ENCODE measurements at regions not wholly inside any gene's neighbourhood (a gene's known extent, or its start where the extent isn't known, plus 50 kb on each side); places are given as distances from the start of the nearest gene placed in this dataset.

DNA sequence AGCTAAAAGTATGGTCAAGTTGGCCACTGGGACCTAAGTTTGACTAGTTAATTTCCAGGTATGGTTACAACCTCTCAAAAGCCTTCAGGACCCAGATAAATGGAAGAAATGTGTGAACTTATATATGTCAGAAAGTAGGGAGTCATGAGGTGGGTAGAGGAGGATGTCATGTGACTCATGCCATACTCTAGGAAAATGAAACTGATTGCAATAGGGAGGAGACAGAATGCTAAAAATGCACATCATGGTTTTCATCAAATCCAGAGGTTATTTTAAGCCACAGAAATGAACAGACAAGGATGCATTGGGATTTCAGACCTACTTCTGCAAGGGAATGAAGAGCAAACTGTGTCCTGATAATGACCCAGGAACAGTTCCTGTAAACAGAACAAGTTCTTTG is 310.0 kb downstream of the EDEM1 start (continued):
- TF ChIP-seq, protein P1, sequence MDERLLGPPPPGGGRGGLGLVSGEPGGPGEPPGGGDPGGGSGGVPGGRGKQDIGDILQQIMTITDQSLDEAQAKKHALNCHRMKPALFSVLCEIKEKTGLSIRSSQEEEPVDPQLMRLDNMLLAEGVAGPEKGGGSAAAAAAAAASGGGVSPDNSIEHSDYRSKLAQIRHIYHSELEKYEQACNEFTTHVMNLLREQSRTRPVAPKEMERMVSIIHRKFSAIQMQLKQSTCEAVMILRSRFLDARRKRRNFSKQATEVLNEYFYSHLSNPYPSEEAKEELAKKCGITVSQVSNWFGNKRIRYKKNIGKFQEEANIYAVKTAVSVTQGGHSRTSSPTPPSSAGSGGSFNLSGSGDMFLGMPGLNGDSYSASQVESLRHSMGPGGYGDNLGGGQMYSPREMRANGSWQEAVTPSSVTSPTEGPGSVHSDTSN (CRISPR knock-in tag; IDR thresholded peaks at IDR 0.05; ENCODE audit: low read depth), result no peak
- TF ChIP-seq, protein P1 (tag; conservative IDR thresholded peaks at IDR 0.05; ENCODE audit: low read depth), result 0 out of 2 replicates have a peak, but pooled peaks have one; percentile 24
- no peak for TF ChIP-seq MTA2 (IDR thresholded peaks at IDR 0.05; ENCODE audit: low read depth)
- TF ChIP-seq TOE1 (IDR thresholded peaks at IDR 0.05; ENCODE audit: borderline replicate concordance), result peak; percentile 89
- TF ChIP-seq TOE1 (CRISPR knock-in tag; IDR thresholded peaks at IDR 0.05; ENCODE audit: borderline replicate concordance, low read depth), result no peak
- peak; percentile 41 for TF ChIP-seq ETV1 (tag; conservative IDR thresholded peaks at IDR 0.05; ENCODE audit: low read depth)
- peak; percentile 80 for TF ChIP-seq RAD51 (IDR thresholded peaks at IDR 0.05; ENCODE audit: borderline replicate concordance, low read depth)
- TF ChIP-seq CBFB (CRISPR knock-in tag; IDR thresholded peaks at IDR 0.05), result no peak
- TF ChIP-seq RNF2 (IDR thresholded peaks at IDR 0.05), result no peak
- TF ChIP-seq RHOXF2B (CRISPR knock-in tag; conservative IDR thresholded peaks at IDR 0.05), result no peak
- TF ChIP-seq ZC3H4 (CRISPR knock-in tag; IDR thresholded peaks at IDR 0.05; ENCODE audit: borderline replicate concordance), result no peak
- peak; percentile 41; the same call in 1 of the 2 replicates for TF ChIP-seq EHMT2 (IDR thresholded peaks at IDR 0.05)
- TF ChIP-seq CBFA2T2 (conservative IDR thresholded peaks at IDR 0.05), result 0 out of 2 replicates have a peak, but pooled peaks have one; percentile 14
- TF ChIP-seq, protein P2, sequence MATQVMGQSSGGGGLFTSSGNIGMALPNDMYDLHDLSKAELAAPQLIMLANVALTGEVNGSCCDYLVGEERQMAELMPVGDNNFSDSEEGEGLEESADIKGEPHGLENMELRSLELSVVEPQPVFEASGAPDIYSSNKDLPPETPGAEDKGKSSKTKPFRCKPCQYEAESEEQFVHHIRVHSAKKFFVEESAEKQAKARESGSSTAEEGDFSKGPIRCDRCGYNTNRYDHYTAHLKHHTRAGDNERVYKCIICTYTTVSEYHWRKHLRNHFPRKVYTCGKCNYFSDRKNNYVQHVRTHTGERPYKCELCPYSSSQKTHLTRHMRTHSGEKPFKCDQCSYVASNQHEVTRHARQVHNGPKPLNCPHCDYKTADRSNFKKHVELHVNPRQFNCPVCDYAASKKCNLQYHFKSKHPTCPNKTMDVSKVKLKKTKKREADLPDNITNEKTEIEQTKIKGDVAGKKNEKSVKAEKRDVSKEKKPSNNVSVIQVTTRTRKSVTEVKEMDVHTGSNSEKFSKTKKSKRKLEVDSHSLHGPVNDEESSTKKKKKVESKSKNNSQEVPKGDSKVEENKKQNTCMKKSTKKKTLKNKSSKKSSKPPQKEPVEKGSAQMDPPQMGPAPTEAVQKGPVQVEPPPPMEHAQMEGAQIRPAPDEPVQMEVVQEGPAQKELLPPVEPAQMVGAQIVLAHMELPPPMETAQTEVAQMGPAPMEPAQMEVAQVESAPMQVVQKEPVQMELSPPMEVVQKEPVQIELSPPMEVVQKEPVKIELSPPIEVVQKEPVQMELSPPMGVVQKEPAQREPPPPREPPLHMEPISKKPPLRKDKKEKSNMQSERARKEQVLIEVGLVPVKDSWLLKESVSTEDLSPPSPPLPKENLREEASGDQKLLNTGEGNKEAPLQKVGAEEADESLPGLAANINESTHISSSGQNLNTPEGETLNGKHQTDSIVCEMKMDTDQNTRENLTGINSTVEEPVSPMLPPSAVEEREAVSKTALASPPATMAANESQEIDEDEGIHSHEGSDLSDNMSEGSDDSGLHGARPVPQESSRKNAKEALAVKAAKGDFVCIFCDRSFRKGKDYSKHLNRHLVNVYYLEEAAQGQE (IDR thresholded peaks at IDR 0.05; ENCODE audit: borderline replicate concordance), result no peak
- TF ChIP-seq, protein P2 (CRISPR knock-in tag; IDR thresholded peaks at IDR 0.05; ENCODE audit: low read depth), result no peak
- TF ChIP-seq L3MBTL2 (IDR thresholded peaks at IDR 0.05), result peak; percentile 49; the same call in 1 of the 2 replicates
- no peak for TF ChIP-seq ZNF347 (CRISPR knock-in tag; IDR thresholded peaks at IDR 0.05; ENCODE audit: low read depth)
- 0 out of 4 replicates have a peak, but pooled peaks of 1 of the 2 experiments have one; percentile 23 for TF ChIP-seq TEAD1 (CRISPR knock-in tag; IDR thresholded peaks at IDR 0.05)
- TF ChIP-seq, protein P3, sequence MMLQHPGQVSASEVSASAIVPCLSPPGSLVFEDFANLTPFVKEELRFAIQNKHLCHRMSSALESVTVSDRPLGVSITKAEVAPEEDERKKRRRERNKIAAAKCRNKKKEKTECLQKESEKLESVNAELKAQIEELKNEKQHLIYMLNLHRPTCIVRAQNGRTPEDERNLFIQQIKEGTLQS (IDR thresholded peaks at IDR 0.05), result 0 out of 2 replicates have a peak, but pooled peaks have one; percentile 16
- TF ChIP-seq, protein P3 (CRISPR knock-in tag; conservative IDR thresholded peaks at IDR 0.05), result no peak
